Neuron (in vitro differentiated cells): ENCODE measurements at regions not wholly inside any gene's neighbourhood (a gene's known extent, or its start where the extent isn't known, plus 50 kb on each side); places are given as distances from the start of the nearest gene placed in this dataset.
"Not testable (repeated sequence)": the region's sequence is repeated elsewhere in the genome, so short reads cannot be mapped to it uniquely, and the experiment has no call there.

Experiments used
- H2AFZ ChIP-seq: one replicate; pipeline ENCODE4 v1.6.1; 2013; ENCODE audit warnings: low read depth, mild to moderate bottlenecking, inconsistent platforms, low read length, moderate library complexity
- H3K27me3 ChIP-seq: one replicate; pipeline ENCODE4 v1.6.1; 2013; ENCODE audit warnings: low read length; ENCODE audit not compliant: insufficient read depth
- H3K36me3 ChIP-seq: one replicate; pipeline ENCODE4 v1.6.1; 2013; ENCODE audit warnings: low read length; ENCODE audit not compliant: insufficient read depth
- H3K4me1 ChIP-seq: one replicate; pipeline ENCODE4 v1.6.1; 2013; ENCODE audit warnings: low read length; ENCODE audit not compliant: insufficient read depth
- H3K4me3 ChIP-seq: 2 replicates; pipeline ENCODE4 v1.5.1; 2013; ENCODE audit warnings: mild to moderate bottlenecking, low read length, moderate library complexity
- H3K9me3 ChIP-seq: one replicate; pipeline ENCODE4 v1.6.1; 2013; ENCODE audit warnings: low read length

GRCh38 chr1:233485385-233485784 is 128.5 kb upstream of the KCNK1 start:
- H3K4me3 ChIP-seq = no peak overlapping the region
- no peak overlapping the region for H2AFZ ChIP-seq
- H3K36me3 ChIP-seq = no peaks in the 10 kb centered on the region
- H3K9me3 ChIP-seq = no peaks in the 10 kb centered on the region
- no peaks in the 10 kb centered on the region for H3K27me3 ChIP-seq
- H3K4me1 ChIP-seq = no peaks in the 10 kb centered on the region

- Histone ChIP-seq H3K4me3 (no peak overlapping the region), H2AFZ (no peak overlapping the region), H3K9me3 (no peaks in the 10 kb centered on the region)
Observed at GRCh38 chr1:233485809-233486398, 128.0 kb upstream of the KCNK1 start.

GRCh38 chr1:233487408-233487807 is 126.5 kb upstream of the KCNK1 start:
- Histone ChIP-seq H2AFZ (no peak overlapping the region), H3K4me1 (no peaks in the 10 kb centered on the region), H3K9me3 (no peaks in the 10 kb centered on the region)

More at GRCh38 chr1:233485809-233486398, 128.0 kb upstream of the KCNK1 start:
- Histone ChIP-seq H3K27me3 (no peaks in the 10 kb centered on the region), H3K4me1 (no peaks in the 10 kb centered on the region), H3K36me3 (no peaks in the 10 kb centered on the region)

GRCh38 chr1:233489411-233489810 is 124.5 kb upstream of the KCNK1 start:
- no peak overlapping the region for H3K4me3 ChIP-seq
- H2AFZ ChIP-seq = no peak overlapping the region
- H3K4me1 ChIP-seq = no peaks in the 10 kb centered on the region
- H3K36me3 ChIP-seq = no peaks in the 10 kb centered on the region
- H3K27me3 ChIP-seq = no peaks in the 10 kb centered on the region
- H3K9me3 ChIP-seq = no peaks in the 10 kb centered on the region

More at GRCh38 chr1:233487408-233487807, 126.5 kb upstream of the KCNK1 start:
- Histone ChIP-seq H3K4me3 (no peak overlapping the region), H3K36me3 (no peaks in the 10 kb centered on the region), H3K27me3 (no peaks in the 10 kb centered on the region)

GRCh38 chr1:233490488-233490887 is 123.4 kb upstream of the KCNK1 start:
- H3K9me3 ChIP-seq = no peaks in the 10 kb centered on the region
- H3K36me3 ChIP-seq = no peaks in the 10 kb centered on the region
- no peaks in the 10 kb centered on the region for H3K4me1 ChIP-seq
- no peak overlapping the region for H2AFZ ChIP-seq
- H3K4me3 ChIP-seq = no peak overlapping the region
- no peaks in the 10 kb centered on the region for H3K27me3 ChIP-seq

GRCh38 chr1:233491953-233492620 is 121.8 kb upstream of the KCNK1 start:
- no peak overlapping the region for H2AFZ ChIP-seq
- H3K4me3 ChIP-seq = no peak overlapping the region
- no peaks in the 10 kb centered on the region for H3K27me3 ChIP-seq
- H3K9me3 ChIP-seq = no peaks in the 10 kb centered on the region
- no peaks in the 10 kb centered on the region for H3K4me1 ChIP-seq
- no peaks in the 10 kb centered on the region for H3K36me3 ChIP-seq

GRCh38 chr1:233496993-233497392 is 116.9 kb upstream of the KCNK1 start:
- peaks cover 2% of the 10 kb centered on the region for H3K27me3 ChIP-seq
- no peak overlapping the region for H3K4me3 ChIP-seq
- H3K9me3 ChIP-seq = no peaks in the 10 kb centered on the region
- H2AFZ ChIP-seq = no peak overlapping the region
- no peaks in the 10 kb centered on the region for H3K4me1 ChIP-seq
- no peaks in the 10 kb centered on the region for H3K36me3 ChIP-seq

- no peaks in the 10 kb centered on the region for H3K36me3 ChIP-seq
- no peaks in the 10 kb centered on the region for H3K4me1 ChIP-seq
- no peak overlapping the region for H2AFZ ChIP-seq
- H3K9me3 ChIP-seq = no peaks in the 10 kb centered on the region
- peaks cover 2% of the 10 kb centered on the region for H3K27me3 ChIP-seq
- H3K4me3 ChIP-seq = no peak overlapping the region
Observed at GRCh38 chr1:233497679-233498078, 116.2 kb upstream of the KCNK1 start.

GRCh38 chr1:233500106-233500505 is 113.8 kb upstream of the KCNK1 start:
- no peaks in the 10 kb centered on the region for H3K9me3 ChIP-seq
- no peaks in the 10 kb centered on the region for H3K4me1 ChIP-seq
- no peak overlapping the region for H3K4me3 ChIP-seq
- no peaks in the 10 kb centered on the region for H3K36me3 ChIP-seq
- H3K27me3 ChIP-seq = peaks cover 2% of the 10 kb centered on the region
- H2AFZ ChIP-seq = no peak overlapping the region

GRCh38 chr1:233503366-233503954 is 110.4 kb upstream of the KCNK1 start:
- H3K4me3 ChIP-seq = no peak overlapping the region

GRCh38 chr1:233505130-233505529 is 108.8 kb upstream of the KCNK1 start:
- Histone ChIP-seq H3K4me3 (no peak overlapping the region), H3K9me3 (no peaks in the 10 kb centered on the region), H2AFZ (no peak overlapping the region), H3K4me1 (peaks cover 4% of the 10 kb centered on the region), H3K36me3 (no peaks in the 10 kb centered on the region), H3K27me3 (no peaks in the 10 kb centered on the region)

More at GRCh38 chr1:233503366-233503954, 110.4 kb upstream of the KCNK1 start:
- H3K4me1 ChIP-seq = no peaks in the 10 kb centered on the region
- no peaks in the 10 kb centered on the region for H3K9me3 ChIP-seq
- no peaks in the 10 kb centered on the region for H3K36me3 ChIP-seq
- peaks cover 2% of the 10 kb centered on the region for H3K27me3 ChIP-seq
- no peak overlapping the region for H2AFZ ChIP-seq

GRCh38 chr1:233505889-233506288 is 108.0 kb upstream of the KCNK1 start:
- H3K9me3 ChIP-seq, H3K27me3 ChIP-seq, H3K36me3 ChIP-seq, H3K4me1 ChIP-seq, H2AFZ ChIP-seq, H3K4me3 ChIP-seq: not testable (repeated sequence)

GRCh38 chr1:233509526-233509925 is 104.4 kb upstream of the KCNK1 start:
- Histone ChIP-seq H3K36me3 (no peaks in the 10 kb centered on the region), H3K4me3 (no peak overlapping the region), H3K9me3 (no peaks in the 10 kb centered on the region), H2AFZ (no peak overlapping the region), H3K4me1 (peaks cover 6% of the 10 kb centered on the region), H3K27me3 (no peaks in the 10 kb centered on the region)
